Peyer's patch (tissue), 4 donors: ENCODE measurements at regions not wholly inside any gene's neighbourhood (a gene's known extent, or its start where the extent isn't known, plus 50 kb on each side); places are given as distances from the start of the nearest gene placed in this dataset.

Experiments used
- CTCF ChIP-seq, 6 experiments: fragments of 450-650 bp in 4 of 6; fragments of 200-600 bp in 2 of 6; sonication (generic) in 1 of 6; IDR thresholded peaks; one replicate each; pipeline ENCODE4 v1.5.1; 2017 to 2019; ENCODE audit warnings: antibody characterized with exemption in 6 of 6, mild to moderate bottlenecking in 3 of 6, moderate library complexity in 1 of 6
- POLR2A ChIP-seq, 2 donors: fragments of 450-650 bp; IDR thresholded peaks; one replicate each; pipeline ENCODE4 v1.5.1; 2017; ENCODE audit warnings: antibody characterized with exemption in 2 of 2, mild to moderate bottlenecking in 2 of 2, moderate library complexity in 2 of 2

DNA sequence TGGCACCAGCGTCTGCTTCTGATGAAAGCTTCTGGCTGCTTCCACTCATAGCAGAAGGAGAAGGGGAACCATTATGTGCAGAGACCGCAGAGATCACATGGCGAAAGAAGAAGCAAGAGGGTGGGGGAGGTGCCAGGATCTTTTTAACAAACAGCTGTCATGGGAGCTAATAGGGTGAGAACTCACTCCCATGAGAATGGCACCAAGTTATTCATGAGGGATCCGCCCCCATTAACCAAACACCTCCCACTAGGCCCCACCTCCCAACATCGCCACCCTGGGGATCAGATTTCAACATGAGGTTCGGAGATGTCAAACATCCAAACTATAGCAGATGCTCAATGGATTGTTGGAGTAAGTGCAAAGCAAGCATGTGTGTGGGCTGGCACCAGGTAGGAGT lies 125.8 kb upstream of the SLIT3 start:
- TF ChIP-seq CTCF (IDR thresholded peaks at IDR 0.05) (no peak), POLR2A (IDR thresholded peaks at IDR 0.05) (no peak)
